ENCODE measurements at regions not wholly inside any gene's neighbourhood (a gene's known extent, or its start where the extent isn't known, plus 50 kb on each side); places are given as distances from the start of the nearest gene placed in this dataset.

- H3K9ac ChIP-seq (ENCODE audit: low read depth, low read length), result no peak overlapping the region
- H3K36me3 ChIP-seq (ENCODE audit: insufficient read depth, low read length), result no peaks in the 10 kb centered on the region
Observed at GRCh38 chr4:149986917-149987316, 91.3 kb upstream of the DCLK2 start.

GRCh38 chr4:149987330-149988086 is 90.7 kb upstream of the DCLK2 start:
- H3K36me3 ChIP-seq (ENCODE audit: insufficient read depth, low read length), result no peaks in the 10 kb centered on the region
- no peaks in the 10 kb centered on the region for H3K9me3 ChIP-seq (ENCODE audit: control insufficient read depth, insufficient read depth, low read length)
- H3K4me1 ChIP-seq (ENCODE audit: insufficient read depth, low read length), result peaks cover 10% of the 10 kb centered on the region; the same call in 1 of the 2 replicates
- no peak overlapping the region for H3K9ac ChIP-seq (ENCODE audit: low read depth, low read length)

More at GRCh38 chr4:149986917-149987316, 91.3 kb upstream of the DCLK2 start:
- H3K9me3 ChIP-seq (ENCODE audit: control insufficient read depth, insufficient read depth, low read length), result no peaks in the 10 kb centered on the region
- H3K4me1 ChIP-seq (ENCODE audit: insufficient read depth, low read length), result peaks cover 10% of the 10 kb centered on the region; the same call in 1 of the 2 replicates

GRCh38 chr4:149988087-149988410 is 90.2 kb upstream of the DCLK2 start:
- Histone ChIP-seq H3K36me3 (ENCODE audit: insufficient read depth, low read length) (no peaks in the 10 kb centered on the region), H3K9ac (ENCODE audit: low read depth, low read length) (no peak overlapping the region), H3K9me3 (ENCODE audit: control insufficient read depth, insufficient read depth, low read length) (no peaks in the 10 kb centered on the region), H3K4me1 (ENCODE audit: insufficient read depth, low read length) (peaks cover 10% of the 10 kb centered on the region; the same call in 1 of the 2 replicates)

GRCh38 chr4:149993030-149993429 is 85.2 kb upstream of the DCLK2 start:
- Histone ChIP-seq H3K4me1 (ENCODE audit: insufficient read depth, low read length) (no peaks in the 10 kb centered on the region), H3K36me3 (ENCODE audit: insufficient read depth, low read length) (no peaks in the 10 kb centered on the region), H3K9ac (ENCODE audit: low read depth, low read length) (no peak overlapping the region), H3K9me3 (ENCODE audit: control insufficient read depth, insufficient read depth, low read length) (no peaks in the 10 kb centered on the region)

GRCh38 chr4:149995134-149995756 is 83.0 kb upstream of the DCLK2 start:
- Histone ChIP-seq H3K9ac (ENCODE audit: low read depth, low read length) (no peak overlapping the region), H3K4me1 (ENCODE audit: insufficient read depth, low read length) (no peaks in the 10 kb centered on the region), H3K36me3 (ENCODE audit: insufficient read depth, low read length) (no peaks in the 10 kb centered on the region), H3K9me3 (ENCODE audit: control insufficient read depth, insufficient read depth, low read length) (no peaks in the 10 kb centered on the region)

- H3K36me3 ChIP-seq (ENCODE audit: insufficient read depth, low read length), result no peaks in the 10 kb centered on the region
- no peak overlapping the region for H3K9ac ChIP-seq (ENCODE audit: low read depth, low read length)
Observed at GRCh38 chr4:149997881-149998421, 80.3 kb upstream of the DCLK2 start.

GRCh38 chr4:149999485-150000074 is 78.7 kb upstream of the DCLK2 start:
- Histone ChIP-seq H3K9ac (ENCODE audit: low read depth, low read length) (no peak overlapping the region), H3K4me1 (ENCODE audit: insufficient read depth, low read length) (no peaks in the 10 kb centered on the region; the same call in 1 of the 2 replicates), H3K9me3 (ENCODE audit: control insufficient read depth, insufficient read depth, low read length) (no peaks in the 10 kb centered on the region), H3K36me3 (ENCODE audit: insufficient read depth, low read length) (no peaks in the 10 kb centered on the region)

More at GRCh38 chr4:149997881-149998421, 80.3 kb upstream of the DCLK2 start:
- H3K9me3 ChIP-seq (ENCODE audit: control insufficient read depth, insufficient read depth, low read length), result no peaks in the 10 kb centered on the region
- H3K4me1 ChIP-seq (ENCODE audit: insufficient read depth, low read length), result no peaks in the 10 kb centered on the region

- Histone ChIP-seq H3K9me3 (ENCODE audit: control insufficient read depth, insufficient read depth, low read length) (no peaks in the 10 kb centered on the region), H3K9ac (ENCODE audit: low read depth, low read length) (no peak overlapping the region), H3K4me1 (ENCODE audit: insufficient read depth, low read length) (peaks cover 6% of the 10 kb centered on the region; the same call in 1 of the 2 replicates), H3K36me3 (ENCODE audit: insufficient read depth, low read length) (no peaks in the 10 kb centered on the region)
Observed at GRCh38 chr4:150001815-150002214, 76.4 kb upstream of the DCLK2 start.

- H3K4me1 ChIP-seq (ENCODE audit: insufficient read depth, low read length), result peaks cover 6% of the 10 kb centered on the region; the same call in 1 of the 2 replicates
- H3K36me3 ChIP-seq (ENCODE audit: insufficient read depth, low read length), result no peaks in the 10 kb centered on the region
- no peaks in the 10 kb centered on the region for H3K9me3 ChIP-seq (ENCODE audit: control insufficient read depth, insufficient read depth, low read length)
- no peak overlapping the region for H3K9ac ChIP-seq (ENCODE audit: low read depth, low read length)
Observed at GRCh38 chr4:150002561-150002960, 75.7 kb upstream of the DCLK2 start.

GRCh38 chr4:150004481-150004880 is 73.8 kb upstream of the DCLK2 start:
- Histone ChIP-seq H3K9me3 (ENCODE audit: control insufficient read depth, insufficient read depth, low read length) (no peaks in the 10 kb centered on the region), H3K9ac (ENCODE audit: low read depth, low read length) (no peak overlapping the region), H3K4me1 (ENCODE audit: insufficient read depth, low read length) (peaks cover 6% of the 10 kb centered on the region; the same call in 1 of the 2 replicates), H3K36me3 (ENCODE audit: insufficient read depth, low read length) (no peaks in the 10 kb centered on the region)

GRCh38 chr4:150005537-150005936 is 72.7 kb upstream of the DCLK2 start:
- Histone ChIP-seq H3K4me1 (ENCODE audit: insufficient read depth, low read length) (peaks cover 6% of the 10 kb centered on the region; the same call in 1 of the 2 replicates), H3K9me3 (ENCODE audit: control insufficient read depth, insufficient read depth, low read length) (no peaks in the 10 kb centered on the region), H3K36me3 (ENCODE audit: insufficient read depth, low read length) (no peaks in the 10 kb centered on the region), H3K9ac (ENCODE audit: low read depth, low read length) (no peak overlapping the region)

GRCh38 chr4:150006197-150006596 is 72.0 kb upstream of the DCLK2 start:
- H3K36me3 ChIP-seq (ENCODE audit: insufficient read depth, low read length), result no peaks in the 10 kb centered on the region

GRCh38 chr4:150007512-150007911 is 70.7 kb upstream of the DCLK2 start:
- H3K9me3 ChIP-seq (ENCODE audit: control insufficient read depth, insufficient read depth, low read length), result no peaks in the 10 kb centered on the region
- no peaks in the 10 kb centered on the region for H3K36me3 ChIP-seq (ENCODE audit: insufficient read depth, low read length)
- H3K4me1 ChIP-seq (ENCODE audit: insufficient read depth, low read length), result peaks cover 6% of the 10 kb centered on the region; the same call in 1 of the 2 replicates
- H3K9ac ChIP-seq (ENCODE audit: low read depth, low read length), result no peak overlapping the region

More at GRCh38 chr4:150006197-150006596, 72.0 kb upstream of the DCLK2 start:
- H3K4me1 ChIP-seq (ENCODE audit: insufficient read depth, low read length), result peaks cover 6% of the 10 kb centered on the region; the same call in 1 of the 2 replicates
- H3K9me3 ChIP-seq (ENCODE audit: control insufficient read depth, insufficient read depth, low read length), result no peaks in the 10 kb centered on the region
- H3K9ac ChIP-seq (ENCODE audit: low read depth, low read length), result no peak overlapping the region

- peaks cover 6% of the 10 kb centered on the region; the same call in 1 of the 2 replicates for H3K4me1 ChIP-seq (ENCODE audit: insufficient read depth, low read length)
- no peaks in the 10 kb centered on the region for H3K36me3 ChIP-seq (ENCODE audit: insufficient read depth, low read length)
- no peaks in the 10 kb centered on the region for H3K9me3 ChIP-seq (ENCODE audit: control insufficient read depth, insufficient read depth, low read length)
- no peak overlapping the region for H3K9ac ChIP-seq (ENCODE audit: low read depth, low read length)
Observed at GRCh38 chr4:150008546-150008945, 69.7 kb upstream of the DCLK2 start.

All from ES-I3 (cell line).